GM19239 (cell line): ENCODE measurements at regions not wholly inside any gene's neighbourhood (a gene's known extent, or its start where the extent isn't known, plus 50 kb on each side); places are given as distances from the start of the nearest gene placed in this dataset.

Source experiments
- DNase-seq: peaks from one replicate; pipeline ENCODE4 v3.0.0; 2011; ENCODE audit warnings: low spot score; ENCODE audit not compliant: insufficient read length
- FAIRE-seq: peaks from 2 replicates; lab custom pipeline; 2011; peaks lifted over from hg19 to GRCh38; lab: Jason Lieb, UNC

- DNase-seq (no peak), FAIRE-seq (no peak)
Measured at GRCh38 chr6:82073484-82073883, 174.1 kb downstream of the IBTK start.

GRCh38 chr6:82072751-82073150, 174.8 kb downstream of the IBTK start:
- DNase-seq (no peak), FAIRE-seq (no peak)

GRCh38 chr6:82072121-82072521, 175.4 kb downstream of the IBTK start:
- FAIRE-seq, result no peak
- no peak for DNase-seq

GRCh38 chr6:82068721-82069120, 178.8 kb downstream of the IBTK start:
- FAIRE-seq (no peak), DNase-seq (no peak)

- DNase-seq (peak; percentile 19), FAIRE-seq (peak; percentile 98)
Measured at GRCh38 chr6:82066991-82067411, 180.5 kb downstream of the IBTK start.

- DNase-seq, result no peak
- no peak for FAIRE-seq
Measured at GRCh38 chr6:82066196-82066595, 181.3 kb downstream of the IBTK start.

- DNase-seq, result no peak
- FAIRE-seq, result no peak
Measured at GRCh38 chr6:82063574-82063973, 184.0 kb downstream of the IBTK start.

- DNase-seq (no peak), FAIRE-seq (no peak)
Measured at GRCh38 chr6:82062219-82062618, 185.3 kb downstream of the IBTK start.

GRCh38 chr6:82057846-82058554, 189.5 kb downstream of the IBTK start:
- DNase-seq, result no peak
- FAIRE-seq, result no peak

GRCh38 chr6:82056567-82056966, 191.0 kb downstream of the IBTK start:
- no peak for DNase-seq
- no peak for FAIRE-seq

GRCh38 chr6:82045965-82046756, 201.4 kb downstream of the IBTK start:
- FAIRE-seq, result no peak

GRCh38 chr6:82040405-82041221, 206.9 kb downstream of the IBTK start:
- DNase-seq (no peak), FAIRE-seq (peak; percentile 86)

More at GRCh38 chr6:82045965-82046756, 201.4 kb downstream of the IBTK start:
- DNase-seq, result no peak

- DNase-seq (no peak), FAIRE-seq (no peak)
Measured at GRCh38 chr6:82038631-82039030, 208.9 kb downstream of the IBTK start.

GRCh38 chr6:82035526-82035925, 212.0 kb downstream of the IBTK start:
- DNase-seq, result no peak
- FAIRE-seq, result no peak

GRCh38 chr6:82033631-82034211, 213.8 kb downstream of the IBTK start:
- FAIRE-seq (no peak), DNase-seq (no peak)

GRCh38 chr6:82032444-82032843, 215.1 kb downstream of the IBTK start:
- no peak for FAIRE-seq
- no peak for DNase-seq

- no peak for DNase-seq
Measured at GRCh38 chr6:82030761-82031503, 216.6 kb downstream of the IBTK start.

GRCh38 chr6:82030301-82030700, 217.2 kb downstream of the IBTK start:
- DNase-seq, result no peak
- no peak for FAIRE-seq

More at GRCh38 chr6:82030761-82031503, 216.6 kb downstream of the IBTK start:
- FAIRE-seq, result no peak

GRCh38 chr6:82025271-82025670, 222.3 kb downstream of the IBTK start:
- no peak for DNase-seq
- FAIRE-seq, result no peak
